GM18505 (cell line): ENCODE measurements at regions not wholly inside any gene's neighbourhood (a gene's known extent, or its start where the extent isn't known, plus 50 kb on each side); places are given as distances from the start of the nearest gene placed in this dataset.

ENCODE experiments used
- ATAC-seq: cut with Tn5 transposase; IDR thresholded peaks from one replicate; pipeline ENCODE4 v1.9.1; 2021; ENCODE audit not compliant: unreplicated experiment
- POLR2A ChIP-seq: IDR thresholded peaks from 4 replicates; pipeline ENCODE4 v1.6.1; 2011; ENCODE audit warnings: borderline replicate concordance; ENCODE audit not compliant: insufficient read depth, insufficient read length; ENCODE audit errors: extremely low read depth

- TF ChIP-seq POLR2A = no peak
- no peak for ATAC-seq
Measured at GRCh38 chr7:116083796-116084195, 53.2 kb upstream of the TFEC start.

- TF ChIP-seq POLR2A = no peak
- no peak for ATAC-seq
Measured at GRCh38 chr7:116086547-116087045, 56.0 kb upstream of the TFEC start.

- TF ChIP-seq POLR2A = no peak
- no peak for ATAC-seq
Measured at GRCh38 chr7:116087291-116087690, 56.7 kb upstream of the TFEC start.

GRCh38 chr7:116087984-116088383 is 57.4 kb upstream of the TFEC start:
- no peak for ATAC-seq
- no peak for TF ChIP-seq POLR2A

- ATAC-seq = no peak
- TF ChIP-seq POLR2A = no peak
Measured at GRCh38 chr7:116089293-116089692, 58.7 kb upstream of the TFEC start.

GRCh38 chr7:116093516-116094301 is 63.1 kb upstream of the TFEC start:
- no peak for ATAC-seq
- no peak for TF ChIP-seq POLR2A

GRCh38 chr7:116095396-116095795 is 64.8 kb upstream of the TFEC start:
- TF ChIP-seq POLR2A = no peak
- ATAC-seq = no peak

GRCh38 chr7:116097365-116098009 is 66.9 kb upstream of the TFEC start:
- no peak for ATAC-seq
- TF ChIP-seq POLR2A = no peak

- no peak for TF ChIP-seq POLR2A
- no peak for ATAC-seq
Measured at GRCh38 chr7:116098175-116098574, 67.6 kb upstream of the TFEC start.

- TF ChIP-seq POLR2A = no peak
- no peak for ATAC-seq
Measured at GRCh38 chr7:116100626-116101025, 70.1 kb upstream of the TFEC start.

- ATAC-seq = no peak
- TF ChIP-seq POLR2A = no peak
Measured at GRCh38 chr7:116101704-116102103, 71.1 kb upstream of the TFEC start.

GRCh38 chr7:116111475-116111874 is 80.9 kb upstream of the TFEC start:
- no peak for TF ChIP-seq POLR2A
- no peak for ATAC-seq

GRCh38 chr7:116113310-116113709 is 82.7 kb upstream of the TFEC start:
- TF ChIP-seq POLR2A = no peak

GRCh38 chr7:116120839-116121238 is 89.5 kb upstream of the TES start:
- no peak for ATAC-seq
- no peak for TF ChIP-seq POLR2A

More at GRCh38 chr7:116113310-116113709, 82.7 kb upstream of the TFEC start:
- ATAC-seq = no peak
